Cardiac muscle cell (in vitro differentiated cells and primary cell): ENCODE measurements at regions not wholly inside any gene's neighbourhood (a gene's known extent, or its start where the extent isn't known, plus 50 kb on each side); places are given as distances from the start of the nearest gene placed in this dataset.

ENCODE experiments used
- DNase-seq, 2 donors: peaks; one replicate each; pipeline versions ENCODE4 v3.0.0 to v3.0.0-alpha.2; 2010 to 2017; ENCODE audit warnings: low read depth in 1 of 2, low spot score in 1 of 2
- H3K27ac ChIP-seq: fragments of 200-600 bp; sonication (generic); 2 replicates; pipeline ENCODE4 v1.5.1; 2016
- H3K27me3 ChIP-seq: fragments of 200-600 bp; sonication (generic); 2 replicates; pipeline ENCODE4 v1.6.0; 2016; ENCODE audit warnings: control low read depth
- H3K36me3 ChIP-seq: fragments of 200-600 bp; sonication (generic); 2 replicates; pipeline ENCODE4 v1.5.1; 2016; ENCODE audit warnings: control low read depth
- H3K4me1 ChIP-seq: fragments of 200-600 bp; sonication (generic); 2 replicates; pipeline ENCODE4 v1.8.1; 2017; ENCODE audit warnings: low read depth, mild to moderate bottlenecking, mixed run types
- H3K4me3 ChIP-seq: fragments of 200-600 bp; sonication (generic); 2 replicates; pipeline ENCODE4 v1.5.1; 2016; ENCODE audit warnings: mild to moderate bottlenecking
- H3K9me3 ChIP-seq: fragments of 200-600 bp; sonication (generic); 2 replicates; pipeline ENCODE4 v1.5.1; 2017; ENCODE audit warnings: low read depth, mild to moderate bottlenecking, control low read depth
- CTCF ChIP-seq: IDR thresholded peaks from 2 replicates; pipeline ENCODE4 v1.5.1; 2012; ENCODE audit warnings: low read depth, mild to moderate bottlenecking, low read length

GRCh38 chrX:131831185-131831520 is 191.9 kb upstream of the STK26 start:
- H3K27ac ChIP-seq, result peak overlapping the region; percentile 94
- H3K27me3 ChIP-seq, result no peaks in the 10 kb centered on the region
- H3K4me3 ChIP-seq, result peak overlapping the region; percentile 61
- H3K36me3 ChIP-seq, result no peaks in the 10 kb centered on the region
- peaks cover 7% of the 10 kb centered on the region for H3K4me1 ChIP-seq
- H3K9me3 ChIP-seq, result no peaks in the 10 kb centered on the region
- no peak for DNase-seq
- no peak for TF ChIP-seq CTCF

- peaks cover 6% of the 10 kb centered on the region for H3K4me1 ChIP-seq
- no peak for TF ChIP-seq CTCF
- H3K4me3 ChIP-seq, result no peak overlapping the region
Observed at GRCh38 chrX:131836161-131836560, 186.9 kb upstream of the STK26 start.

GRCh38 chrX:131837325-131837724 is 185.8 kb upstream of the STK26 start:
- DNase-seq, result no peak
- no peak overlapping the region for H3K27ac ChIP-seq
- H3K36me3 ChIP-seq, result no peaks in the 10 kb centered on the region
- H3K27me3 ChIP-seq, result no peaks in the 10 kb centered on the region
- no peaks in the 10 kb centered on the region for H3K9me3 ChIP-seq
- H3K4me1 ChIP-seq, result no peaks in the 10 kb centered on the region
- no peak for TF ChIP-seq CTCF
- H3K4me3 ChIP-seq, result no peak overlapping the region

More at GRCh38 chrX:131836161-131836560, 186.9 kb upstream of the STK26 start:
- Histone ChIP-seq H3K27ac (no peak overlapping the region), H3K36me3 (no peaks in the 10 kb centered on the region), H3K9me3 (no peaks in the 10 kb centered on the region), H3K27me3 (no peaks in the 10 kb centered on the region)
- no peak for DNase-seq

- no peak for TF ChIP-seq CTCF
- no peaks in the 10 kb centered on the region for H3K9me3 ChIP-seq
- DNase-seq, result no peak
- no peaks in the 10 kb centered on the region for H3K36me3 ChIP-seq
- H3K4me1 ChIP-seq, result no peaks in the 10 kb centered on the region
- H3K4me3 ChIP-seq, result no peak overlapping the region
- no peak overlapping the region for H3K27ac ChIP-seq
- no peaks in the 10 kb centered on the region for H3K27me3 ChIP-seq
Observed at GRCh38 chrX:131840799-131841495, 182.2 kb upstream of the STK26 start.

GRCh38 chrX:131841496-131842437 is 181.3 kb upstream of the STK26 start:
- Histone ChIP-seq H3K4me3 (no peak overlapping the region), H3K9me3 (no peaks in the 10 kb centered on the region), H3K36me3 (no peaks in the 10 kb centered on the region), H3K27ac (no peak overlapping the region), H3K27me3 (no peaks in the 10 kb centered on the region), H3K4me1 (no peaks in the 10 kb centered on the region)
- peak; percentile 63 to 75 for DNase-seq
- TF ChIP-seq CTCF, result peak; percentile 71
